ENCODE measurements at regions not wholly inside any gene's neighbourhood (a gene's known extent, or its start where the extent isn't known, plus 50 kb on each side); places are given as distances from the start of the nearest gene placed in this dataset.

GRCh38 chr13:31951215-31951678 lies 80.3 kb upstream of the FRY start:
- Histone ChIP-seq H3K27me3 (ENCODE audit: control insufficient read depth in 1 of 2, insufficient read depth in 2 of 2, low read length in 2 of 2) (no peaks in the 10 kb centered on the region), H3K4me1 (ENCODE audit: insufficient read depth, low read length) (peaks cover 5% of the 10 kb centered on the region), H3K27ac (ENCODE audit: low read depth in 1 of 2, low read length in 2 of 2) (no peak overlapping the region), H3K4me3 (ENCODE audit: low read length) (no peak overlapping the region), H3K36me3 (ENCODE audit: insufficient read depth, low read length) (no peaks in the 10 kb centered on the region), H3K9me3 (ENCODE audit: control insufficient read depth in 1 of 2, insufficient read depth in 1 of 2, low read length in 2 of 2) (peaks cover 0 to 9% of the 10 kb centered on the region in 2 experiments)
- H3K27ac Mint-ChIP-seq: no peak overlapping the region
- TF ChIP-seq CTCF (IDR thresholded peaks at IDR 0.05): no peak
- no peaks in the 10 kb centered on the region for H3K27me3 Mint-ChIP-seq
- no peaks in the 10 kb centered on the region for H3K36me3 Mint-ChIP-seq (ENCODE audit: low read depth)
- DNase-seq (peak in 4 of 14 experiments; percentile 11 to 84 (median 60)), ATAC-seq (ENCODE audit: poor library complexity) (peak; percentile 37)
- H3K4me1 Mint-ChIP-seq (ENCODE audit: low read depth): peaks cover 5% of the 10 kb centered on the region
- no peak overlapping the region for H3K4me3 Mint-ChIP-seq
- intact Hi-C loops (cut with DNase I, micrococcal nuclease): no loop called here
- CTCF ChIA-PET: no interaction called here
- POLR2A ChIA-PET: no interaction called here
- H3K9me3 Mint-ChIP-seq: no peaks in the 10 kb centered on the region

GRCh38 chr13:31952641-31953380 lies 78.8 kb upstream of the FRY start:
- H3K27ac Mint-ChIP-seq: no peak overlapping the region
- CTCF ChIA-PET: no interaction called here
- H3K36me3 Mint-ChIP-seq (ENCODE audit: low read depth): no peaks in the 10 kb centered on the region
- H3K27me3 Mint-ChIP-seq: no peaks in the 10 kb centered on the region
- H3K27me3 ChIP-seq (ENCODE audit: control insufficient read depth in 1 of 2, insufficient read depth in 2 of 2, low read length in 2 of 2): no peaks in the 10 kb centered on the region
- no peak overlapping the region for H3K27ac ChIP-seq (ENCODE audit: low read depth in 1 of 2, low read length in 2 of 2)
- POLR2A ChIA-PET: interaction anchor here (0.6 kb wide), 1 partner anchor 102 kb away, joined by 3 read pairs; no protein-coding TSS in a partner anchor
- H3K4me3 Mint-ChIP-seq: no peak overlapping the region
- H3K4me1 Mint-ChIP-seq (ENCODE audit: low read depth): peaks cover 5% of the 10 kb centered on the region
- H3K4me3 ChIP-seq (ENCODE audit: low read length): no peak overlapping the region
- H3K9me3 ChIP-seq (ENCODE audit: control insufficient read depth in 1 of 2, insufficient read depth in 1 of 2, low read length in 2 of 2): peaks cover 0 to 9% of the 10 kb centered on the region in 2 experiments
- H3K36me3 ChIP-seq (ENCODE audit: insufficient read depth, low read length): no peaks in the 10 kb centered on the region
- intact Hi-C loops (cut with DNase I, micrococcal nuclease): no loop called here
- peaks cover 5% of the 10 kb centered on the region for H3K4me1 ChIP-seq (ENCODE audit: insufficient read depth, low read length)
- H3K9me3 Mint-ChIP-seq: peaks cover 5% of the 10 kb centered on the region
- ATAC-seq (ENCODE audit: poor library complexity) (no peak), DNase-seq (peak in 1 of 14 experiments; percentile 8)
- TF ChIP-seq CTCF (IDR thresholded peaks at IDR 0.05): no peak

- intact Hi-C loops (cut with DNase I, micrococcal nuclease): no loop called here
- peaks cover 5% of the 10 kb centered on the region for H3K4me1 Mint-ChIP-seq (ENCODE audit: low read depth)
- no peaks in the 10 kb centered on the region for H3K27me3 ChIP-seq (ENCODE audit: control insufficient read depth in 1 of 2, insufficient read depth in 2 of 2, low read length in 2 of 2)
- H3K36me3 Mint-ChIP-seq (ENCODE audit: low read depth): no peaks in the 10 kb centered on the region
- no peak overlapping the region for H3K27ac ChIP-seq (ENCODE audit: low read depth in 1 of 2, low read length in 2 of 2)
- H3K27ac Mint-ChIP-seq: no peak overlapping the region
- CTCF ChIA-PET: interaction anchor here (1.0 kb wide), 1 partner anchor 12 kb away, joined by 3 read pairs; no protein-coding TSS in a partner anchor
- no peak for DNase-seq
- no peak overlapping the region for H3K4me3 Mint-ChIP-seq
- H3K4me1 ChIP-seq (ENCODE audit: insufficient read depth, low read length): peaks cover 5% of the 10 kb centered on the region
- no peaks in the 10 kb centered on the region for H3K36me3 ChIP-seq (ENCODE audit: insufficient read depth, low read length)
- no peak for ATAC-seq (ENCODE audit: poor library complexity)
- H3K9me3 ChIP-seq (ENCODE audit: control insufficient read depth in 1 of 2, insufficient read depth in 1 of 2, low read length in 2 of 2): peaks cover 0 to 12% of the 10 kb centered on the region in 2 experiments
- no peak overlapping the region for H3K4me3 ChIP-seq (ENCODE audit: low read length)
- POLR2A ChIA-PET: no interaction called here
- no peaks in the 10 kb centered on the region for H3K27me3 Mint-ChIP-seq
- no peak for TF ChIP-seq CTCF (IDR thresholded peaks at IDR 0.05)
- peaks cover 5% of the 10 kb centered on the region for H3K9me3 Mint-ChIP-seq
Measured at GRCh38 chr13:31955101-31955500, 76.5 kb upstream of the FRY start.

All from CD4-positive, alpha-beta T cell (primary cell).